ENCODE measurements at regions not wholly inside any gene's neighbourhood (a gene's known extent, or its start where the extent isn't known, plus 50 kb on each side); places are given as distances from the start of the nearest gene placed in this dataset.
"Not testable (repeated sequence)": the region's sequence is repeated elsewhere in the genome, so short reads cannot be mapped to it uniquely, and the experiment has no call there.

GRCh38 chr4:104901961-104902605 is 244.6 kb upstream of the TET2 start:
- no peak for DNase-seq

- no peak for DNase-seq
Measured at GRCh38 chr4:104905065-104905464, 241.6 kb upstream of the TET2 start.

- no peak for DNase-seq
Measured at GRCh38 chr4:104905546-104905945, 241.1 kb upstream of the TET2 start.

- no peak for DNase-seq
Measured at GRCh38 chr4:104906276-104906675, 240.4 kb upstream of the TET2 start.

- no peak for DNase-seq
Measured at GRCh38 chr4:104907074-104907649, 239.5 kb upstream of the TET2 start.

GRCh38 chr4:104907991-104908390 is 238.7 kb upstream of the TET2 start:
- no peak for DNase-seq

GRCh38 chr4:104909376-104909775 is 237.3 kb upstream of the TET2 start:
- DNase-seq, result no peak

GRCh38 chr4:104912518-104912917 is 234.2 kb upstream of the TET2 start:
- DNase-seq, result no peak

GRCh38 chr4:104915373-104915772 is 231.3 kb upstream of the TET2 start:
- no peak for DNase-seq

- no peak for DNase-seq
Measured at GRCh38 chr4:104915864-104916263, 230.8 kb upstream of the TET2 start.

- DNase-seq, result no peak
Measured at GRCh38 chr4:104919406-104919805, 227.3 kb upstream of the TET2 start.

- no peak for DNase-seq
Measured at GRCh38 chr4:104930298-104930697, 216.4 kb upstream of the TET2 start.

- not testable (repeated sequence) for DNase-seq
Measured at GRCh38 chr4:104930745-104931736, 215.6 kb upstream of the TET2 start.

- no peak for DNase-seq
Measured at GRCh38 chr4:104938624-104939023, 208.1 kb upstream of the TET2 start.

GRCh38 chr4:104940927-104941326 is 205.7 kb upstream of the TET2 start:
- DNase-seq, result no peak

- DNase-seq, result no peak
Measured at GRCh38 chr4:104941661-104942062, 205.0 kb upstream of the TET2 start.

- no peak for DNase-seq
Measured at GRCh38 chr4:104942990-104943743, 203.5 kb upstream of the TET2 start.

- DNase-seq, result no peak
Measured at GRCh38 chr4:104944596-104944995, 202.1 kb upstream of the TET2 start.

- no peak for DNase-seq
Measured at GRCh38 chr4:104964410-104965175, 182.1 kb upstream of the TET2 start.

- DNase-seq, result peak; percentile 92
Measured at GRCh38 chr4:104966349-104967033, 180.2 kb upstream of the TET2 start.

- DNase-seq, result no peak
Measured at GRCh38 chr4:104967034-104967401, 179.7 kb upstream of the TET2 start.

Data from SIG-M5 (cell line).